ENCODE measurements at regions not wholly inside any gene's neighbourhood (a gene's known extent, or its start where the extent isn't known, plus 50 kb on each side); places are given as distances from the start of the nearest gene placed in this dataset.

GRCh38 chr6:40295251-40295950 lies 291.8 kb downstream of the LRFN2 start:
- FAIRE-seq (no peak), DNase-seq (ENCODE audit: insufficient read length, low spot score) (no peak)
- TF ChIP-seq POLR2A (IDR thresholded peaks at IDR 0.05; ENCODE audit: low read depth, low read length), result no peak

- FAIRE-seq, result no peak
- TF ChIP-seq POLR2A (IDR thresholded peaks at IDR 0.05; ENCODE audit: low read depth, low read length), result no peak
- DNase-seq (ENCODE audit: insufficient read length, low spot score), result no peak
Measured at GRCh38 chr6:40293460-40294185, 293.5 kb downstream of the LRFN2 start.

- no peak for TF ChIP-seq POLR2A (IDR thresholded peaks at IDR 0.05; ENCODE audit: low read depth, low read length)
- no peak for DNase-seq (ENCODE audit: insufficient read length, low spot score)
- FAIRE-seq, result no peak
Measured at GRCh38 chr6:40293060-40293459, 294.1 kb downstream of the LRFN2 start.

- TF ChIP-seq POLR2A (IDR thresholded peaks at IDR 0.05; ENCODE audit: low read depth, low read length), result no peak
- DNase-seq (ENCODE audit: insufficient read length, low spot score) (no peak), FAIRE-seq (no peak)
Measured at GRCh38 chr6:40290816-40291215, 296.3 kb downstream of the LRFN2 start.

- DNase-seq (ENCODE audit: insufficient read length, low spot score), result no peak
- no peak for FAIRE-seq
Measured at GRCh38 chr6:40288919-40289318, 298.2 kb downstream of the LRFN2 start.

GRCh38 chr6:40287296-40287850 lies 299.8 kb downstream of the LRFN2 start:
- DNase-seq (ENCODE audit: insufficient read length, low spot score) (no peak), FAIRE-seq (no peak)
- no peak for TF ChIP-seq POLR2A (IDR thresholded peaks at IDR 0.05; ENCODE audit: low read depth, low read length)

More at GRCh38 chr6:40288919-40289318, 298.2 kb downstream of the LRFN2 start:
- TF ChIP-seq POLR2A (IDR thresholded peaks at IDR 0.05; ENCODE audit: low read depth, low read length), result no peak

- DNase-seq (ENCODE audit: insufficient read length, low spot score) (no peak), FAIRE-seq (no peak)
- TF ChIP-seq POLR2A (IDR thresholded peaks at IDR 0.05; ENCODE audit: low read depth, low read length), result no peak
Measured at GRCh38 chr6:40286721-40287120, 300.4 kb downstream of the LRFN2 start.

GRCh38 chr6:40285996-40286395 lies 301.2 kb downstream of the LRFN2 start:
- FAIRE-seq (no peak), DNase-seq (ENCODE audit: insufficient read length, low spot score) (no peak)
- TF ChIP-seq POLR2A (IDR thresholded peaks at IDR 0.05; ENCODE audit: low read depth, low read length), result no peak

- TF ChIP-seq POLR2A (IDR thresholded peaks at IDR 0.05; ENCODE audit: low read depth, low read length), result no peak
- FAIRE-seq (no peak), DNase-seq (ENCODE audit: insufficient read length, low spot score) (no peak)
Measured at GRCh38 chr6:40285535-40285934, 301.6 kb downstream of the LRFN2 start.

- DNase-seq (ENCODE audit: insufficient read length, low spot score), result no peak
- no peak for FAIRE-seq
- TF ChIP-seq POLR2A (IDR thresholded peaks at IDR 0.05; ENCODE audit: low read depth, low read length), result no peak
Measured at GRCh38 chr6:40282986-40283385, 304.2 kb downstream of the LRFN2 start.

- DNase-seq (ENCODE audit: insufficient read length, low spot score) (no peak), FAIRE-seq (no peak)
- no peak for TF ChIP-seq POLR2A (IDR thresholded peaks at IDR 0.05; ENCODE audit: low read depth, low read length)
Measured at GRCh38 chr6:40281402-40281801, 305.8 kb downstream of the LRFN2 start.

- no peak for DNase-seq (ENCODE audit: insufficient read length, low spot score)
- no peak for TF ChIP-seq POLR2A (IDR thresholded peaks at IDR 0.05; ENCODE audit: low read depth, low read length)
- no peak for FAIRE-seq
Measured at GRCh38 chr6:40280231-40280630, 306.9 kb downstream of the LRFN2 start.

GRCh38 chr6:40276141-40276540 lies 311.0 kb downstream of the LRFN2 start:
- TF ChIP-seq POLR2A (IDR thresholded peaks at IDR 0.05; ENCODE audit: low read depth, low read length), result no peak
- DNase-seq (ENCODE audit: insufficient read length, low spot score) (no peak), FAIRE-seq (no peak)

GRCh38 chr6:40274058-40274457 lies 313.1 kb downstream of the LRFN2 start:
- no peak for TF ChIP-seq POLR2A (IDR thresholded peaks at IDR 0.05; ENCODE audit: low read depth, low read length)
- no peak for FAIRE-seq
- DNase-seq (ENCODE audit: insufficient read length, low spot score), result no peak

GRCh38 chr6:40268614-40269013 lies 318.6 kb downstream of the LRFN2 start:
- FAIRE-seq (no peak), DNase-seq (ENCODE audit: insufficient read length, low spot score) (no peak)
- no peak for TF ChIP-seq POLR2A (IDR thresholded peaks at IDR 0.05; ENCODE audit: low read depth, low read length)
